ENCODE measurements at regions not wholly inside any gene's neighbourhood (a gene's known extent, or its start where the extent isn't known, plus 50 kb on each side); places are given as distances from the start of the nearest gene placed in this dataset.

DNA sequence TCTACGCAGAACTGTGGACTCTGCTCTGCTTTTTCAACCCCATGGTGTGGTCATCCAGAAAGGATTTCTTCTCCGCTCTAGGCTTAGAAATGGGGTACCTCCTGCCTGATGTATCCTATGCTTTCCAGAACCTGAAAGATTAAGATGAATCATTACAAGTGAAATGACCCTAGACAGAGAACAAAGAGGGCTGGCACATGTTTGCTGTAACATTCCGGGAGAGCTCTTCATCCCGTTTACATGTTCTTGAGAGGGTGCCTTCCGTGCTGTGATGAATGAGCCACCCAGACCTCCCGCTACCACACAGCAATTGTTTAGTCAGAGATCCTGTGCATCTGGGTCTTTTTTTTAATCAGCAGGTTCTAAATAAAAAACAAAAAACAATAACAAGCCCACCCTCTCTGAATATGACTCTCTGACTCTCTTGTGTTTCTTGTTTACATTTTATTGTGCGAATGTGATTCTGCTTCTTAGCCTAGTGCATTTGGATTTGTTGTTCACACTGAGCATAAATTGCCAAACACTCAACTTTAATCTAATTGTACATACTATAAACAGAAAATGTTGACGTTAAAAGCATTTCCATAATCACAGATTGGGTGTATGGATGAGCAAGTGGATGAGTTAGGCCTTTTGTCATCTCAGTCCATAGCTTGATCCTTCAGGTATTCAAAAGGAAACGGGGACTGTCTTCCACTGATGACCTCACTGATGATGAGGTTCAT is 87.1 kb downstream of the GPR88 start:
- TF ChIP-seq, protein P1, sequence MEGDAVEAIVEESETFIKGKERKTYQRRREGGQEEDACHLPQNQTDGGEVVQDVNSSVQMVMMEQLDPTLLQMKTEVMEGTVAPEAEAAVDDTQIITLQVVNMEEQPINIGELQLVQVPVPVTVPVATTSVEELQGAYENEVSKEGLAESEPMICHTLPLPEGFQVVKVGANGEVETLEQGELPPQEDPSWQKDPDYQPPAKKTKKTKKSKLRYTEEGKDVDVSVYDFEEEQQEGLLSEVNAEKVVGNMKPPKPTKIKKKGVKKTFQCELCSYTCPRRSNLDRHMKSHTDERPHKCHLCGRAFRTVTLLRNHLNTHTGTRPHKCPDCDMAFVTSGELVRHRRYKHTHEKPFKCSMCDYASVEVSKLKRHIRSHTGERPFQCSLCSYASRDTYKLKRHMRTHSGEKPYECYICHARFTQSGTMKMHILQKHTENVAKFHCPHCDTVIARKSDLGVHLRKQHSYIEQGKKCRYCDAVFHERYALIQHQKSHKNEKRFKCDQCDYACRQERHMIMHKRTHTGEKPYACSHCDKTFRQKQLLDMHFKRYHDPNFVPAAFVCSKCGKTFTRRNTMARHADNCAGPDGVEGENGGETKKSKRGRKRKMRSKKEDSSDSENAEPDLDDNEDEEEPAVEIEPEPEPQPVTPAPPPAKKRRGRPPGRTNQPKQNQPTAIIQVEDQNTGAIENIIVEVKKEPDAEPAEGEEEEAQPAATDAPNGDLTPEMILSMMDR (conservative IDR thresholded peaks at IDR 0.05; ENCODE audit: low read depth in 2 of 2) = no peak
- no peak for TF ChIP-seq EZH2 (IDR thresholded peaks at IDR 0.05; ENCODE audit: low read depth, unreplicated experiment)
- TF ChIP-seq, protein P2, sequence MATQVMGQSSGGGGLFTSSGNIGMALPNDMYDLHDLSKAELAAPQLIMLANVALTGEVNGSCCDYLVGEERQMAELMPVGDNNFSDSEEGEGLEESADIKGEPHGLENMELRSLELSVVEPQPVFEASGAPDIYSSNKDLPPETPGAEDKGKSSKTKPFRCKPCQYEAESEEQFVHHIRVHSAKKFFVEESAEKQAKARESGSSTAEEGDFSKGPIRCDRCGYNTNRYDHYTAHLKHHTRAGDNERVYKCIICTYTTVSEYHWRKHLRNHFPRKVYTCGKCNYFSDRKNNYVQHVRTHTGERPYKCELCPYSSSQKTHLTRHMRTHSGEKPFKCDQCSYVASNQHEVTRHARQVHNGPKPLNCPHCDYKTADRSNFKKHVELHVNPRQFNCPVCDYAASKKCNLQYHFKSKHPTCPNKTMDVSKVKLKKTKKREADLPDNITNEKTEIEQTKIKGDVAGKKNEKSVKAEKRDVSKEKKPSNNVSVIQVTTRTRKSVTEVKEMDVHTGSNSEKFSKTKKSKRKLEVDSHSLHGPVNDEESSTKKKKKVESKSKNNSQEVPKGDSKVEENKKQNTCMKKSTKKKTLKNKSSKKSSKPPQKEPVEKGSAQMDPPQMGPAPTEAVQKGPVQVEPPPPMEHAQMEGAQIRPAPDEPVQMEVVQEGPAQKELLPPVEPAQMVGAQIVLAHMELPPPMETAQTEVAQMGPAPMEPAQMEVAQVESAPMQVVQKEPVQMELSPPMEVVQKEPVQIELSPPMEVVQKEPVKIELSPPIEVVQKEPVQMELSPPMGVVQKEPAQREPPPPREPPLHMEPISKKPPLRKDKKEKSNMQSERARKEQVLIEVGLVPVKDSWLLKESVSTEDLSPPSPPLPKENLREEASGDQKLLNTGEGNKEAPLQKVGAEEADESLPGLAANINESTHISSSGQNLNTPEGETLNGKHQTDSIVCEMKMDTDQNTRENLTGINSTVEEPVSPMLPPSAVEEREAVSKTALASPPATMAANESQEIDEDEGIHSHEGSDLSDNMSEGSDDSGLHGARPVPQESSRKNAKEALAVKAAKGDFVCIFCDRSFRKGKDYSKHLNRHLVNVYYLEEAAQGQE (IDR thresholded peaks at IDR 0.05; ENCODE audit: unreplicated experiment) = no peak
- TF ChIP-seq POLR2AphosphoS5 (IDR thresholded peaks at IDR 0.05; ENCODE audit: low read depth) = no peak
- TF ChIP-seq ZNF114 (CRISPR knock-in tag; IDR thresholded peaks at IDR 0.05) = no peak
- no peak for TF ChIP-seq JUNB (IDR thresholded peaks at IDR 0.05; ENCODE audit: unreplicated experiment)
- no peak for TF ChIP-seq EZH2phosphoT487 (IDR thresholded peaks at IDR 0.05; ENCODE audit: unreplicated experiment)
- no peak for TF ChIP-seq NANOG (IDR thresholded peaks at IDR 0.05; ENCODE audit: borderline replicate concordance)
- no peak for TF ChIP-seq CREB1 (CRISPR knock-in tag; IDR thresholded peaks at IDR 0.05; ENCODE audit: low read depth)
- TF ChIP-seq, protein P3, sequence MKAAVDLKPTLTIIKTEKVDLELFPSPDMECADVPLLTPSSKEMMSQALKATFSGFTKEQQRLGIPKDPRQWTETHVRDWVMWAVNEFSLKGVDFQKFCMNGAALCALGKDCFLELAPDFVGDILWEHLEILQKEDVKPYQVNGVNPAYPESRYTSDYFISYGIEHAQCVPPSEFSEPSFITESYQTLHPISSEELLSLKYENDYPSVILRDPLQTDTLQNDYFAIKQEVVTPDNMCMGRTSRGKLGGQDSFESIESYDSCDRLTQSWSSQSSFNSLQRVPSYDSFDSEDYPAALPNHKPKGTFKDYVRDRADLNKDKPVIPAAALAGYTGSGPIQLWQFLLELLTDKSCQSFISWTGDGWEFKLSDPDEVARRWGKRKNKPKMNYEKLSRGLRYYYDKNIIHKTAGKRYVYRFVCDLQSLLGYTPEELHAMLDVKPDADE (IDR thresholded peaks at IDR 0.05) = no peak
- TF ChIP-seq, protein P4, sequence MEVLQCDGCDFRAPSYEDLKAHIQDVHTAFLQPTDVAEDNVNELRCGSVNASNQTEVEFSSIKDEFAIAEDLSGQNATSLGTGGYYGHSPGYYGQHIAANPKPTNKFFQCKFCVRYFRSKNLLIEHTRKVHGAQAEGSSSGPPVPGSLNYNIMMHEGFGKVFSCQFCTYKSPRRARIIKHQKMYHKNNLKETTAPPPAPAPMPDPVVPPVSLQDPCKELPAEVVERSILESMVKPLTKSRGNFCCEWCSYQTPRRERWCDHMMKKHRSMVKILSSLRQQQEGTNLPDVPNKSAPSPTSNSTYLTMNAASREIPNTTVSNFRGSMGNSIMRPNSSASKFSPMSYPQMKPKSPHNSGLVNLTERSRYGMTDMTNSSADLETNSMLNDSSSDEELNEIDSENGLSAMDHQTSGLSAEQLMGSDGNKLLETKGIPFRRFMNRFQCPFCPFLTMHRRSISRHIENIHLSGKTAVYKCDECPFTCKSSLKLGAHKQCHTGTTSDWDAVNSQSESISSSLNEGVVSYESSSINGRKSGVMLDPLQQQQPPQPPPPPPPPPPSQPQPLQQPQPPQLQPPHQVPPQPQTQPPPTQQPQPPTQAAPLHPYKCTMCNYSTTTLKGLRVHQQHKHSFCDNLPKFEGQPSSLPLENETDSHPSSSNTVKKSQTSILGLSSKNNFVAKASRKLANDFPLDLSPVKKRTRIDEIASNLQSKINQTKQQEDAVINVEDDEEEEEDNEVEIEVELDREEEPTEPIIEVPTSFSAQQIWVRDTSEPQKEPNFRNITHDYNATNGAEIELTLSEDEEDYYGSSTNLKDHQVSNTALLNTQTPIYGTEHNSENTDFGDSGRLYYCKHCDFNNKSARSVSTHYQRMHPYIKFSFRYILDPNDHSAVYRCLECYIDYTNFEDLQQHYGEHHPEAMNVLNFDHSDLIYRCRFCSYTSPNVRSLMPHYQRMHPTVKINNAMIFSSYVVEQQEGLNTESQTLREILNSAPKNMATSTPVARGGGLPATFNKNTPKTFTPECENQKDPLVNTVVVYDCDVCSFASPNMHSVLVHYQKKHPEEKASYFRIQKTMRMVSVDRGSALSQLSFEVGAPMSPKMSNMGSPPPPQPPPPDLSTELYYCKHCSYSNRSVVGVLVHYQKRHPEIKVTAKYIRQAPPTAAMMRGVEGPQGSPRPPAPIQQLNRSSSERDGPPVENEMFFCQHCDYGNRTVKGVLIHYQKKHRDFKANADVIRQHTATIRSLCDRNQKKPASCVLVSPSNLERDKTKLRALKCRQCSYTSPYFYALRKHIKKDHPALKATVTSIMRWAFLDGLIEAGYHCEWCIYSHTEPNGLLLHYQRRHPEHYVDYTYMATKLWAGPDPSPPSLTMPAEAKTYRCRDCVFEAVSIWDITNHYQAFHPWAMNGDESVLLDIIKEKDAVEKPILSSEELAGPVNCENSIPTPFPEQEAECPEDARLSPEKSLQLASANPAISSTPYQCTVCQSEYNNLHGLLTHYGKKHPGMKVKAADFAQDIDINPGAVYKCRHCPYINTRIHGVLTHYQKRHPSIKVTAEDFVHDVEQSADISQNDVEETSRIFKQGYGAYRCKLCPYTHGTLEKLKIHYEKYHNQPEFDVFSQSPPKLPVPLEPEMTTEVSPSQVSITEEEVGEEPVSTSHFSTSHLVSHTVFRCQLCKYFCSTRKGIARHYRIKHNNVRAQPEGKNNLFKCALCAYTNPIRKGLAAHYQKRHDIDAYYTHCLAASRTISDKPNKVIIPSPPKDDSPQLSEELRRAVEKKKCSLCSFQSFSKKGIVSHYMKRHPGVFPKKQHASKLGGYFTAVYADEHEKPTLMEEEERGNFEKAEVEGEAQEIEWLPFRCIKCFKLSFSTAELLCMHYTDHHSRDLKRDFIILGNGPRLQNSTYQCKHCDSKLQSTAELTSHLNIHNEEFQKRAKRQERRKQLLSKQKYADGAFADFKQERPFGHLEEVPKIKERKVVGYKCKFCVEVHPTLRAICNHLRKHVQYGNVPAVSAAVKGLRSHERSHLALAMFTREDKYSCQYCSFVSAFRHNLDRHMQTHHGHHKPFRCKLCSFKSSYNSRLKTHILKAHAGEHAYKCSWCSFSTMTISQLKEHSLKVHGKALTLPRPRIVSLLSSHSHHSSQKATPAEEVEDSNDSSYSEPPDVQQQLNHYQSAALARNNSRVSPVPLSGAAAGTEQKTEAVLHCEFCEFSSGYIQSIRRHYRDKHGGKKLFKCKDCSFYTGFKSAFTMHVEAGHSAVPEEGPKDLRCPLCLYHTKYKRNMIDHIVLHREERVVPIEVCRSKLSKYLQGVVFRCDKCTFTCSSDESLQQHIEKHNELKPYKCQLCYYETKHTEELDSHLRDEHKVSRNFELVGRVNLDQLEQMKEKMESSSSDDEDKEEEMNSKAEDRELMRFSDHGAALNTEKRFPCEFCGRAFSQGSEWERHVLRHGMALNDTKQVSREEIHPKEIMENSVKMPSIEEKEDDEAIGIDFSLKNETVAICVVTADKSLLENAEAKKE (CRISPR knock-in tag; IDR thresholded peaks at IDR 0.05) = no peak
- no peak for TF ChIP-seq ZNF331 (CRISPR knock-in tag; IDR thresholded peaks at IDR 0.05; ENCODE audit: low read depth)
